T1000 (cell line): ENCODE measurements at regions not wholly inside any gene's neighbourhood (a gene's known extent, or its start where the extent isn't known, plus 50 kb on each side); places are given as distances from the start of the nearest gene placed in this dataset.

Experiments used
- DNase-seq: peaks from one replicate; lab custom pipeline; 2025; ENCODE audit warnings: mixed read lengths; lab: John Stamatoyannopoulos, UW

- no peak for DNase-seq
Measured at GRCh38 chr9:32289756-32290155, 94.7 kb upstream of the ACO1 start.

GRCh38 chr9:32291370-32291769, 93.1 kb upstream of the ACO1 start:
- no peak for DNase-seq

GRCh38 chr9:32292611-32293010, 91.8 kb upstream of the ACO1 start:
- no peak for DNase-seq

- no peak for DNase-seq
Measured at GRCh38 chr9:32293091-32293490, 91.4 kb upstream of the ACO1 start.

GRCh38 chr9:32294106-32294505, 90.3 kb upstream of the ACO1 start:
- no peak for DNase-seq

- no peak for DNase-seq
Measured at GRCh38 chr9:32300373-32300772, 84.1 kb upstream of the ACO1 start.

- no peak for DNase-seq
Measured at GRCh38 chr9:32304495-32304894, 79.9 kb upstream of the ACO1 start.

GRCh38 chr9:32306006-32306405, 78.4 kb upstream of the ACO1 start:
- no peak for DNase-seq

GRCh38 chr9:32319312-32319929, 65.0 kb upstream of the ACO1 start:
- DNase-seq: no peak

- DNase-seq: no peak
Measured at GRCh38 chr9:32322622-32323021, 61.8 kb upstream of the ACO1 start.

- DNase-seq: no peak
Measured at GRCh38 chr9:32326146-32326545, 58.3 kb upstream of the ACO1 start.

GRCh38 chr9:32331240-32331639, 53.2 kb upstream of the ACO1 start:
- DNase-seq: no peak

GRCh38 chr9:32334112-32334511, 50.3 kb upstream of the ACO1 start:
- DNase-seq: no peak
